ENCODE measurements at regions not wholly inside any gene's neighbourhood (a gene's known extent, or its start where the extent isn't known, plus 50 kb on each side); places are given as distances from the start of the nearest gene placed in this dataset.
"Not testable (repeated sequence)": the region's sequence is repeated elsewhere in the genome, so short reads cannot be mapped to it uniquely, and the experiment has no call there.

DNA sequence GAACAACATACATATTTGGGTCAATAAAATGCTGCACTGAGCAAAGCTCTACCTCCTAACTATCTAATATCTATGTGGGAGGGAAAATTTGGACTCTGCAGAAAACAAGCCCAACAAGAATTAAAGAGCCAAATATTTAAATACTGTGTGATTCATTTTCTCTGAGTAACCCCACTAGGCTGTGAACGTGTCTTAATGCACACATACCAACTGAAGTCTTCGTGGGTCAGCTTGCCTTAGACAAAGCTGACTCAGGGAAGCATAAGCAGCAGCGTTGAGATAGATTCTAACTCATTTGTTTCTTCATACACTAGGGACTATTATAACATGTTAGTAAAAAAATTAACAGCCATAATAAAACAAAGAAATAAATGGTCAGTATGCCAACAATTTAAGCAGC is 114.3 kb downstream of the GJA1 start:
- no peak for DNase-seq
- H3K36me3 ChIP-seq, result no peaks in the 10 kb centered on the region
- H3K4me1 ChIP-seq, result no peaks in the 10 kb centered on the region
- H3K4me3 ChIP-seq, result no peak overlapping the region
- H3K27ac ChIP-seq, result no peak overlapping the region
- TF ChIP-seq, protein P1, sequence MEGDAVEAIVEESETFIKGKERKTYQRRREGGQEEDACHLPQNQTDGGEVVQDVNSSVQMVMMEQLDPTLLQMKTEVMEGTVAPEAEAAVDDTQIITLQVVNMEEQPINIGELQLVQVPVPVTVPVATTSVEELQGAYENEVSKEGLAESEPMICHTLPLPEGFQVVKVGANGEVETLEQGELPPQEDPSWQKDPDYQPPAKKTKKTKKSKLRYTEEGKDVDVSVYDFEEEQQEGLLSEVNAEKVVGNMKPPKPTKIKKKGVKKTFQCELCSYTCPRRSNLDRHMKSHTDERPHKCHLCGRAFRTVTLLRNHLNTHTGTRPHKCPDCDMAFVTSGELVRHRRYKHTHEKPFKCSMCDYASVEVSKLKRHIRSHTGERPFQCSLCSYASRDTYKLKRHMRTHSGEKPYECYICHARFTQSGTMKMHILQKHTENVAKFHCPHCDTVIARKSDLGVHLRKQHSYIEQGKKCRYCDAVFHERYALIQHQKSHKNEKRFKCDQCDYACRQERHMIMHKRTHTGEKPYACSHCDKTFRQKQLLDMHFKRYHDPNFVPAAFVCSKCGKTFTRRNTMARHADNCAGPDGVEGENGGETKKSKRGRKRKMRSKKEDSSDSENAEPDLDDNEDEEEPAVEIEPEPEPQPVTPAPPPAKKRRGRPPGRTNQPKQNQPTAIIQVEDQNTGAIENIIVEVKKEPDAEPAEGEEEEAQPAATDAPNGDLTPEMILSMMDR (IDR thresholded peaks at IDR 0.05 in 4 of 5, conservative IDR thresholded peaks at IDR 0.05 in 1 of 5), result no peak
- TF ChIP-seq POLR2A (IDR thresholded peaks at IDR 0.05), result no peak
- in situ Hi-C loops (cut with MboI; ENCODE audit: low sequenced_read_pairs in 4 of 4) (no loop called here), intact Hi-C loops (cut with DNase I; ENCODE audit: low total_unique reads) (no loop called here)
- H3K27me3 ChIP-seq, result no peaks in the 10 kb centered on the region
- ATAC-seq, result no peak
- H3K9me3 ChIP-seq, result no peaks in the 10 kb centered on the region

- no peaks in the 10 kb centered on the region for H3K4me1 ChIP-seq
- no peaks in the 10 kb centered on the region for H3K36me3 ChIP-seq
- no peak overlapping the region for H3K4me3 ChIP-seq
- in situ Hi-C loops (cut with MboI; ENCODE audit: low sequenced_read_pairs in 4 of 4) (no loop called here), intact Hi-C loops (cut with DNase I; ENCODE audit: low total_unique reads) (no loop called here)
- no peak overlapping the region for H3K27ac ChIP-seq
- no peaks in the 10 kb centered on the region for H3K27me3 ChIP-seq
- no peaks in the 10 kb centered on the region for H3K9me3 ChIP-seq
- ATAC-seq (no peak), DNase-seq (no peak)
- TF ChIP-seq, protein P1 (IDR thresholded peaks at IDR 0.05 in 4 of 5, conservative IDR thresholded peaks at IDR 0.05 in 1 of 5), result no peak
These were observed 115.1 kb downstream of the GJA1 start for GRCh38 chr6:121550491-121551010.

DNA sequence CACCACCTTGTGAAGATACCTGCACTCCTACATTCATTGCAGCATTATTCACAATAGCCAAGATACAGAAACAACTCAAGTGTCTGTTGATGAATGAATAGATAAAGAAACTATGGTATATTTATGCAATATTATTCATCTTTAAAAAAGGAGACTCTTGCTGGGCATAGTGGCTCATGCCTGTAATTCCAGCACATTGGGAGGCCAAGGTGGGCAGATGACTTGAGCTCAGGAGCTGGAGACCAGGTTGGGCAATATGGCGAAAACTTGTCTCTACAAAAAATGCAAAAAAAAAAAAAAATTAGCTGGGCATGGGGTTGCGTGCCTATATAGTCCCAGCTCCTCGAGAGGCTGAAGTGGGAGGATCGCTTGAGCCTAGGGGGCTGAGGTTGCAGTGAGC is 119.8 kb downstream of the GJA1 start:
- no peak for ATAC-seq
- intact Hi-C loops (cut with DNase I; ENCODE audit: low total_unique reads) (no loop called here), in situ Hi-C loops (cut with MboI; ENCODE audit: low sequenced_read_pairs in 4 of 4) (no loop called here)
- Histone ChIP-seq H3K4me1 (no peaks in the 10 kb centered on the region), H3K36me3 (no peaks in the 10 kb centered on the region), H3K4me3 (no peak overlapping the region), H3K27ac (no peak overlapping the region), H3K9me3 (no peaks in the 10 kb centered on the region), H3K27me3 (no peaks in the 10 kb centered on the region)
- no peak for TF ChIP-seq POLR2A (IDR thresholded peaks at IDR 0.05)
- TF ChIP-seq, protein P1 (IDR thresholded peaks at IDR 0.05 in 4 of 5, conservative IDR thresholded peaks at IDR 0.05 in 1 of 5), result no peak
- DNase-seq, result no peak

DNA sequence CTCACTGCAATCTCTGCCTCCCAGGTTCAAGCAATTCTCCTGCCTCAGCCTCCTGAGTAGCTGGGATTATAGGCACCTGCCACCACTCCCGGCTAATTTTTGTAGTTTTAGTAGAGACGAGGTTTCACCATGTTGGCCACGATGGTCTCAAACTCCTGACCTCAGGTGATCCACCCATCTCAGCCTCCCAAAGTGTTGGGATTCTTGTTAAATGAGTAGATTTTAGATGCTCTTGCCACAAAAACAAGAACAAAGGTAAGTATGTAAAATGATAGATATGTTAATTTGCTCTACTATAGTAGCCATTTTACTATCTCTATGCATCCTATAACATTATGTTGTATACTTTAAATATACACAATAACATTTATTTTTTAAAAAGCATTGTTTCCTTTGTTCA is 120.7 kb downstream of the GJA1 start:
- intact Hi-C loops (cut with DNase I; ENCODE audit: low total_unique reads); H3K36me3 ChIP-seq; DNase-seq; H3K4me3 ChIP-seq; in situ Hi-C loops (cut with MboI; ENCODE audit: low sequenced_read_pairs in 4 of 4); ATAC-seq; H3K27me3 ChIP-seq; H3K27ac ChIP-seq; H3K4me1 ChIP-seq; H3K9me3 ChIP-seq: not testable (repeated sequence)

DNA sequence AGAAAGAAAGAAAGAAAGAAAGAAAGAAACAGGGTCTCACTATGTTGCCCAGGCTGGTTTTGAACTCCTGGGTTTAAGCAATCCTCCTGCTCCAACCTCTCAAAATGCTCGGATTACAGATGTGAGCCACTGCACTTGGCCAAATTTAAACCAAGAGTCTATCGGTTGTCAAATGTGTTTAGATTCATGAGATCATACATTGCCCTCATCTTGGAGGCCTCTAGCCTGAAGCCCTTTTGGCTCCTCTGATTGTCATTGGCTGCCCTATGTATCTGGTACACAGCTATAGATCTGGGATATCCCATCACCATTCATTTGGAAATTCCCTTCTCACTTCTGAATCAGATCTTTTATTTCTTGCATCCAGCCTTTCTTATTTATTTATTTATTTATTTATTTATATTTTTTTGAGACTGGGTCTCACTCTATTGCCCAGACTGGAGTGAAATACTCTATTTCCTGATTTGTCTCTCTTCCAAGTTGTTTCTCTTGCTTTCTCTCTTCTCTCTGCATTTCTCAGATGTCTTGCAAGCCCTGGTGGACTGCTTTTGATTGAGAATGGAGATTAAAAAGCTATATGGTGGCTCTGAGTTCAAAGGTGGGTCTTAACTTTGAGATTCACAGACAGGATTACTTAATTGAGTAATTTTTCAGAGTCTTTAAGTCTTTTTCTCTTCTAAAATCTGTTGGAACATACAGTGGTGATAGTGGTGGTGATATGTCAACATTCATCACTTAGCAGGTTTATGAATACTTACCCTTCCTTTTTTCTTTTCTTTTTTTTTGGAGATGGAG is 121.9 kb downstream of the GJA1 start:
- in situ Hi-C loops (cut with MboI; ENCODE audit: low sequenced_read_pairs in 4 of 4) (no loop called here), intact Hi-C loops (cut with DNase I; ENCODE audit: low total_unique reads) (no loop called here)
- Histone ChIP-seq H3K9me3 (no peaks in the 10 kb centered on the region), H3K4me1 (no peaks in the 10 kb centered on the region), H3K27ac (no peak overlapping the region), H3K27me3 (no peaks in the 10 kb centered on the region), H3K36me3 (no peaks in the 10 kb centered on the region), H3K4me3 (no peak overlapping the region)
- TF ChIP-seq, protein P1 (IDR thresholded peaks at IDR 0.05 in 4 of 5, conservative IDR thresholded peaks at IDR 0.05 in 1 of 5), result no peak
- no peak for TF ChIP-seq POLR2A (IDR thresholded peaks at IDR 0.05)
- DNase-seq (no peak), ATAC-seq (no peak)
